ENCODE measurements at regions not wholly inside any gene's neighbourhood (a gene's known extent, or its start where the extent isn't known, plus 50 kb on each side); places are given as distances from the start of the nearest gene placed in this dataset.

GRCh38 chr15:61682891-61683735, 377.1 kb downstream of the VPS13C start:
- H3K4me1 Mint-ChIP-seq: no peaks in the 10 kb centered on the region
- no peaks in the 10 kb centered on the region for H3K36me3 Mint-ChIP-seq (ENCODE audit: low read depth)
- H3K27me3 Mint-ChIP-seq: peaks cover 2% of the 10 kb centered on the region
- H3K27ac Mint-ChIP-seq: no peak overlapping the region
- H3K9me3 Mint-ChIP-seq: no peaks in the 10 kb centered on the region
- H3K4me3 Mint-ChIP-seq: no peak overlapping the region
- intact Hi-C loops (cut with micrococcal nuclease): no loop called here
- DNase-seq: no peak

DNA sequence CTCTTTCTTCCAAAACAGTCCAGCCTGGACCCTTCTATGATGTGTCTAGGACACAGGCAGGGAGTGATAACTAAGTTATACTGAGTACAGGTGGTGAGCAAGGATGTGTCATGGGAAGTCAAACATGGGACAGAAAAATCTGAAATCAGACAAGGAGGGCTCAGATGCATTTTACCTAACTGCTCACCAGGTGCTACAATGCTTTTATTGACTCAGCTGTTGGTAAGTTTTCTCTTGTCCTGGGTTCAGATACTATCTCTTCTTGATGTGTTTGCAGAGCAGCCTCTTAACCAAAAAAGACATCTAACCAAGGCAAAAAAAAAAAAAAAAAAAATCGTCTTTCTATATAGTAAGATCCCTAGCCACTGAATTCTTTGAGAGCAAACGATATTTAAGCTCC, 378.6 kb downstream of the VPS13C start:
- no peaks in the 10 kb centered on the region for H3K36me3 Mint-ChIP-seq (ENCODE audit: low read depth)
- no peak overlapping the region for H3K4me3 Mint-ChIP-seq
- intact Hi-C loops (cut with micrococcal nuclease): no loop called here

GRCh38 chr15:61681038-61681418, 379.2 kb downstream of the VPS13C start:
- intact Hi-C loops (cut with micrococcal nuclease): no loop called here
- Mint-ChIP-seq H3K9me3 (no peaks in the 10 kb centered on the region), H3K4me1 (no peaks in the 10 kb centered on the region), H3K27ac (no peak overlapping the region), H3K4me3 (no peak overlapping the region), H3K27me3 (peaks cover 9% of the 10 kb centered on the region), H3K36me3 (ENCODE audit: low read depth) (no peaks in the 10 kb centered on the region)
- peak; percentile 28 for DNase-seq

More for the DNA sequence above, 378.6 kb downstream of the VPS13C start:
- H3K4me1 Mint-ChIP-seq: no peaks in the 10 kb centered on the region
- DNase-seq: no peak
- H3K9me3 Mint-ChIP-seq: no peaks in the 10 kb centered on the region
- peaks cover 7% of the 10 kb centered on the region for H3K27me3 Mint-ChIP-seq
- no peak overlapping the region for H3K27ac Mint-ChIP-seq

DNA sequence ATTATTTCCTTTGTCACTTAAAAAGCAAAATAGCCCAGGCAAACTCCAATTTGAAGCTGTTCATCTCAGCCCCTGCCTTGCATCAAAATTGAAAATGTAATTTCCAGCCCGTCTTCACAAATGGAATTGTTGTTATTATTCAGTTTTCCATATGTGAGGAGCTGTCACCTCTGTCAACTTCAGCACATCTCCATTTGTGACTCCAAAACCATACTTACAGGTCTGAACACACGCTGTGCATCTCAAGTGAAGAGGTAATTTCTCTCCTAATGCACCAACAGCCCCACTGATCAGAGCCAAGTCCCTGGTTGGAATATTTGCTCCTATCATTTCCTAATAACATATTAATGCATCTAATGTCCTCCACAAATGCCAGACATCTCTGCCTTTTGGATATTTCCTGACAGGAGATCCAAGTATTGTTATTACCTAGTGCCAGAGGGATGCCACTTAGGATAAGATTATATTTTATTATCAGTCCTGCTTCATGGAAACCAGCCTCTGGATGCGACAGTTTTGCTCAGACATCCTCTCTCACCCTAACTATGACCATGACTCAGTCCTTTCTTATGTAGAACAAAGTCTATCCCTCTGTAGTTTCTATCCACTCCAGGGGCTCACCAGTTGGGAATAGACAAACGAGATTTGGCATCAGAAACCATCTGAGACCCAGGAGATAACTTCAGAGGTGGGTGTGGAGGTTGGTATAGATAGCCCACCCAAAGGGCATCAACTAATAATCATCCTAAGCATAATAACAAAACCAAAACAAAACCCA, 379.8 kb downstream of the VPS13C start:
- intact Hi-C loops (cut with micrococcal nuclease): no loop called here
- H3K27me3 Mint-ChIP-seq: peaks cover 9% of the 10 kb centered on the region
- H3K36me3 Mint-ChIP-seq (ENCODE audit: low read depth): no peaks in the 10 kb centered on the region
- no peaks in the 10 kb centered on the region for H3K9me3 Mint-ChIP-seq
- no peak overlapping the region for H3K27ac Mint-ChIP-seq
- H3K4me1 Mint-ChIP-seq: no peaks in the 10 kb centered on the region
- DNase-seq: no peak
- no peak overlapping the region for H3K4me3 Mint-ChIP-seq

DNA sequence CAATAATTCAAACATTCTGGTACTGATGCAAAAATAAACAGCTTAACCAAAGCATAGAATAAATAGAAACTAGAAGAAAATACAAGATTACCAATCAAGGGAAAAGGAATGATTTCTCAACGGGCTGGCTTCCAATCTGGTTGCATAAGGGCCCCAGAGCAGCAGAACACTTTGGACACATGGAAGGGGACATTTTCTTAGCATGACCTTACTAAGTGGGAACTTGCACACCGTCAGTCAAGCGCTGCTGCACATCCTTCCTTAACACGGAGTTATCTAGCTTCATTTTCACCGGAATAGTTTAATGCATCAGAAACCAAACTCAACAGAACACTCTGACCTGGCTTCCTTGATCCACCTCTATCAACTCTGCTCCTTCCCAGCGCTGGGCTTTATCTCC, 388.5 kb downstream of the VPS13C start:
- peaks cover 17% of the 10 kb centered on the region for H3K27me3 Mint-ChIP-seq
- DNase-seq: no peak
- H3K36me3 Mint-ChIP-seq (ENCODE audit: low read depth): no peaks in the 10 kb centered on the region
- H3K27ac Mint-ChIP-seq: no peak overlapping the region
- H3K4me3 Mint-ChIP-seq: no peak overlapping the region
- H3K4me1 Mint-ChIP-seq: no peaks in the 10 kb centered on the region
- no peaks in the 10 kb centered on the region for H3K9me3 Mint-ChIP-seq
- intact Hi-C loops (cut with micrococcal nuclease): no loop called here

DNA sequence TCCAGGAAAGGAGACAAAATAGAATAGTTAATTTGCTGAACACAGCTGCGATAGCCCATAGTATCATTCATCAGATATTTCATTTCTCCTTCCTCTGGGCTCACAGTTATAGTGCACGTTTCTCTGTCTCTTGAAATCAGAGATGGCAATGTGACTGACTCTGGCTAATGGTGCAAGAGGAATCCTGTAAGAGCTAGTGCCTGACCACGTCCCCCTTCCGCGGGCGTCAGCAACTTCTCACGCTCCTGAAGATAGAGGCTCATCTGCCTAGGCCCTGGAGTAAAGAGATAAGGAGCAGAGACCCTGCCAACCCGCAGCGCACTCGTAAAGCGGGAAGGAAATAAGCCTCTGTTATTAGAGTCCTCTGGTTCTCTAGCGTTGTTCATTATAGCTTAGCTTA, 391.8 kb downstream of the VPS13C start:
- intact Hi-C loops (cut with micrococcal nuclease): no loop called here
- Mint-ChIP-seq H3K4me3 (no peak overlapping the region), H3K36me3 (ENCODE audit: low read depth) (no peaks in the 10 kb centered on the region), H3K4me1 (no peaks in the 10 kb centered on the region), H3K27me3 (peaks cover 10% of the 10 kb centered on the region), H3K27ac (no peak overlapping the region), H3K9me3 (no peaks in the 10 kb centered on the region)
- no peak for DNase-seq

GRCh38 chr15:61661791-61662190, 398.5 kb downstream of the VPS13C start:
- no peak for DNase-seq
- Mint-ChIP-seq H3K9me3 (no peaks in the 10 kb centered on the region), H3K4me1 (no peaks in the 10 kb centered on the region), H3K4me3 (no peak overlapping the region), H3K27ac (no peak overlapping the region), H3K36me3 (ENCODE audit: low read depth) (no peaks in the 10 kb centered on the region), H3K27me3 (peaks cover 11% of the 10 kb centered on the region)
- intact Hi-C loops (cut with micrococcal nuclease): no loop called here

GRCh38 chr15:61660579-61660978, 399.7 kb downstream of the VPS13C start:
- Mint-ChIP-seq H3K9me3 (no peaks in the 10 kb centered on the region), H3K36me3 (ENCODE audit: low read depth) (no peaks in the 10 kb centered on the region), H3K4me3 (no peak overlapping the region), H3K27ac (no peak overlapping the region), H3K4me1 (no peaks in the 10 kb centered on the region), H3K27me3 (peaks cover 11% of the 10 kb centered on the region)
- no peak for DNase-seq
- intact Hi-C loops (cut with micrococcal nuclease): no loop called here

GRCh38 chr15:61659566-61660190, 400.6 kb downstream of the VPS13C start:
- H3K4me1 Mint-ChIP-seq: no peaks in the 10 kb centered on the region
- H3K4me3 Mint-ChIP-seq: no peak overlapping the region
- DNase-seq: no peak
- intact Hi-C loops (cut with micrococcal nuclease): no loop called here
- no peak overlapping the region for H3K27ac Mint-ChIP-seq
- H3K27me3 Mint-ChIP-seq: peaks cover 9% of the 10 kb centered on the region
- H3K9me3 Mint-ChIP-seq: no peaks in the 10 kb centered on the region
- H3K36me3 Mint-ChIP-seq (ENCODE audit: low read depth): no peaks in the 10 kb centered on the region

DNA sequence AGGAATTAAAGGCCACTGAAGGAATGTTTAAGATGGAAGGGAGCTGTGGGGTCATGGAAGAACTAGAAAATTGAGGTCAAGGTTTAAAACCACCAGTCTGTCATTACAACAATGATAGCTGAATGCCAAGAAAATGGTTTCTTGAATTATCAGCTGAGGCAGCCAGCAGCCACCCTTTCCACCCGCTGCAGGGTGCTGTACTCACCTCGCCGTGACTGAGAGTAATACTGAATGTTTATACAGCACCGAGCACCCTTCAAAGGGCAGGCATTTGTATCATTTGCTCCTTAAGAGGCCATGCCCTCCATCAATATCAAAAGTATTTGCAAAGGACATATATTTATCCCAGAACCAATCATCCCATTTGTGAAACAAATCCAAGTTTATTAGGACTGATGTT, 402.8 kb downstream of the VPS13C start:
- Mint-ChIP-seq H3K9me3 (no peaks in the 10 kb centered on the region), H3K4me3 (no peak overlapping the region), H3K36me3 (ENCODE audit: low read depth) (no peaks in the 10 kb centered on the region), H3K27me3 (peaks cover 9% of the 10 kb centered on the region), H3K27ac (no peak overlapping the region), H3K4me1 (no peaks in the 10 kb centered on the region)
- no peak for DNase-seq
- intact Hi-C loops (cut with micrococcal nuclease): no loop called here

- no peak overlapping the region for H3K27ac Mint-ChIP-seq
- no peaks in the 10 kb centered on the region for H3K36me3 Mint-ChIP-seq (ENCODE audit: low read depth)
- DNase-seq: no peak
- H3K4me3 Mint-ChIP-seq: no peak overlapping the region
- no peaks in the 10 kb centered on the region for H3K9me3 Mint-ChIP-seq
- no peaks in the 10 kb centered on the region for H3K4me1 Mint-ChIP-seq
- intact Hi-C loops (cut with micrococcal nuclease): no loop called here
- H3K27me3 Mint-ChIP-seq: peaks cover 8% of the 10 kb centered on the region
These were observed 403.9 kb downstream of the VPS13C start for GRCh38 chr15:61656391-61656790.

DNA sequence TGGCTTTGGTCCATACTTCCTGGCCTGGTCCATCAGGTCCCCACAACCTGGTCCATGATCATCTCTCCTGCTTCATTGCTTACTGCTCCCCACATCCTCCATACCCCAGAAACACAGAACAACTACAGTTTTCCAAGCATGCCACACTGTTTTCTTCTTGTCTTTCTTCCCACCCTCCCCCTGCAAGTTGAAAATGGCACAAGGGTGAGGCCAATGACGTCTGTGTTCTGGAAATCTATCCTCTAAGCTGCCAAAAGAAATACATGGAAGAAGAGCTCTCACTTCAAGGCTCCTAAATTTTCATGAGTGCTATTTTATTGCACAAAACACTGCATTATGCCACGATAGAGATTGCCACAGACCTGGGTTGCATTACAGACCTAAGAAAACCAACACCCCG, 404.4 kb downstream of the VPS13C start:
- DNase-seq: no peak
- intact Hi-C loops (cut with micrococcal nuclease): no loop called here
- no peak overlapping the region for H3K27ac Mint-ChIP-seq
- H3K4me3 Mint-ChIP-seq: no peak overlapping the region
- peaks cover 8% of the 10 kb centered on the region for H3K27me3 Mint-ChIP-seq
- no peaks in the 10 kb centered on the region for H3K9me3 Mint-ChIP-seq
- H3K4me1 Mint-ChIP-seq: no peaks in the 10 kb centered on the region
- no peaks in the 10 kb centered on the region for H3K36me3 Mint-ChIP-seq (ENCODE audit: low read depth)

GRCh38 chr15:61654918-61655317, 405.3 kb downstream of the VPS13C start:
- no peak for DNase-seq
- Mint-ChIP-seq H3K27ac (no peak overlapping the region), H3K27me3 (peaks cover 6% of the 10 kb centered on the region), H3K4me1 (no peaks in the 10 kb centered on the region), H3K9me3 (no peaks in the 10 kb centered on the region), H3K4me3 (no peak overlapping the region), H3K36me3 (ENCODE audit: low read depth) (no peaks in the 10 kb centered on the region)
- intact Hi-C loops (cut with micrococcal nuclease): no loop called here
